HuH-7.5 (cell line): ENCODE measurements at regions not wholly inside any gene's neighbourhood (a gene's known extent, or its start where the extent isn't known, plus 50 kb on each side); places are given as distances from the start of the nearest gene placed in this dataset.
"Not testable (repeated sequence)": the region's sequence is repeated elsewhere in the genome, so short reads cannot be mapped to it uniquely, and the experiment has no call there.

Experiments
- DNase-seq: peaks from one replicate; pipeline ENCODE4 v3.0.0; 2011; ENCODE audit warnings: low spot score

DNA sequence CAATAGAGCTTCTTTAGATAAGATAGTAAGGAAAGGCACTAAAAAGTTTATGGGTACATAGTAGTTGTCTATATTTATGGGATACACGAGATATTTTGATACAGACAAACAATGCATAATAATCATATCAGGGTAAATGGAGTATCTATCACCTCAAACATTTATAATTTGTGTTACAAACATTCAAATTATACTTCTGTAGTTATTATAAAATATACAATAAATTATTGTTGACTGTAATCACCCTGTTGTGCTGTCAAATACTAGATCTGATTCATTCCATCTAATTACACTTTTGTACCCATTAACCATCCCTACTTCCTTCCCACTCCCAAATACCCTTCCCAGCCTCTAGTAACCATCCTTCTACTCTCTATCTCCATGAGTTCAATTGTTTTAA lies 179.7 kb downstream of the FOXG1 start:
- DNase-seq: no peak

DNA sequence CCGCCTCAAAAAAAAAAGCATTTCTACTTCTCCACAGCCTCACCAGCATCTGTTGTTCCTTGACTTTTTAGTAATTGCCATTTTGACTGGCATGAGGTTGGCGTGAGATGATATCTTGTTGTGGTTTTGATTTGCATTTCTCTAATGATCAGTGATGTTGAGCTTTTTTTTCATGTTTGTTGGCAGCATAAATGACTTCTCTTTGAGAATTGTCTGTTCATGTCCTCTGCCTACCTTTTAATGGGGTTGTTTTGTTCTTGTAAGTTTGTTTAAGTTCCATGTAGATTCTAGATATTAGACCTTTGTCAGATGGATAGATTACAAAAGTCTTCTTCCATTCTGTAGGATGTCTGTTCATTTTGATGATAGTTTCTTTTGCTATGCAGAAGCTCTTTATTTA lies 182.9 kb downstream of the FOXG1 start:
- DNase-seq: no peak

DNA sequence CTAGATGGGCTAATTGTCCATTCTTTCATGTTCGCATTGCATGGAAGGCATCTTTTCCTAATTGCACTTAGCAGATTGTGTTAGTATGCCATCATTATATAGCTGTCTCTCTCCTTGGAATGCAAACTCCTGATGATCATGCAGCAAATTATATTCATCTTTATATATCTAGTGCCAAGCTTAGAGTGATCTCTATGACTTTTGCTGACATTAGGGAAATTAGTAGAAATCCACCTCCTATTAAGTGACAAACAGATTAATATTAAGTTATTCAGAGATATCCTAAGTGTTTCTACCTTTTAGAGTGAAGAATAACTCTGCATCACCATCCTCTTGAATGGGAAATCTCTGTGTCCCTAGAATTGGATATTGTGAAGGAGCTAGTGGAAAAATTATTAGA lies 185.6 kb downstream of the FOXG1 start:
- DNase-seq: no peak

DNA sequence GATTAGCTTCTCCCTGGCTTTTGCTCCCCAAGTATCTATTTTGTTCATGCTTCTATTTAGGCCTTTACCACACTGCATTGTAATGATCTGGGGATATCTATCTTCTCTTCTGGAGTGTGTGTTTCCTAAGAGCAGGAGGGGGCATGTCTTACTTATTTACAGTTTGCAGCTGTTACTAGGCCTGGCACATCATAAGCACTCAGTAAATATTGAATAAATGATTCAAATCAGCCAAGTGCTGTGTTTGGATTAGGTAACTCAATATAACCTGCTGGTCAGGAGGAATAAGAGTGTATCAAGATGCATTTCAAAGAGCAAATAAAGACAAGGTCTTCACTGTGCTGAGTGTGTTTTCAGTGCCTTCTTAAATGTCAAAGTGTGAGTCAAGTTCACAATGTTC lies 186.1 kb downstream of the FOXG1 start:
- DNase-seq: no peak

DNA sequence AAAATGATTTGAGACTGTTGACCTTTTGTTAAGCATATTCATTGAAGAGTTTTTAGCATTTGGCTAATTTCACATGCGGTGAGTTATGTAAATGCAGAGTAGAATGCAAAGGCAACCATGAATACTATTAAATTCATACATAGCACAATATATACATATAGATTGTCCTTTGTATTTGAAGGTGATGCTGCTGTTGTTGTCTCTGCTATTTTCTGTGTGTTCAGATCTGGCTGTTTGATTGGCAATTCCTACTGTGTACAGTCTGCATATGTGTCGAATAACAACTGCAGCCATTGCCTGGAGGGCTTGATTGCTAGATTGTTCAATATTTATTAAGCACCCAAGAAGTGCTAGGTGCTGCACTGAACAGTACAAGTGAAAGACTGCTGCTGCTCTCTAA lies 187.4 kb downstream of the FOXG1 start:
- DNase-seq: no peak

DNA sequence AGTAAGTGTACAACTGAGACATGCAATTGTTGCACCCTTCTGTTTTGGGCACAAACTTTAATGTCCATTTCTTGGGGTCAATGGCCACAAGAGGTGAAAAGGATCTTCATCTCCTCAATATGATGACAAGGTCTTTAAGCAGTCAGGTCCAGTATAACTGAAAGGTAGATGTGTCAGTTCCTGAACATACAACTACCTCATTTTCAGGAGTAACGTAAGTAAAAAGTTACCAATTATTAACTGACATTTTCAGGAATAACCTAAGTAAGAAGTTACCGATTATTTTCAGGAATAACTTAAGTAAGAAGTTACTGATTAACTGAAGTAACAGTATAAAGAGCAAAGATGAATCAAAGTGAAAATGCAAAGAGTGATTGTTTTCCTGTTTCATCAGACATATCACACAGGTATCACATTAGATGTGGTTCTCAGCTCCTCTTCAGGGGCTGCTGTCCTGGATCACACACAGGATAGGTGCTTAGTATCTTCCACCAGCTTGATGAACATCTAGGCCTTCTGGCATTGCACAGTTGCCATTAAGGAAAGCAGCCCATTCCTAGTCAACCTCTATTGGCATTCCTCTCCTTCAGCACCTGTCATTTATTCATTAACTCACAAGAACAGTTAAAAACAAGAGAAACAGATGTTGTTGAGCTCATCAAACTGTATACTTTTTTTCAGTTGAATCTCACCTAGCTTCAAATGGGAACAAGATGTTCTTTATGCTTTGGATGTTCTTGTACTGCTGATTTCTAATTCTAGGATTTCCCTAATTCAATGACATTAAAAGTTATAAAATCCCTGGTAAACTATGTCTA lies 200.0 kb downstream of the FOXG1 start:
- DNase-seq: no peak

DNA sequence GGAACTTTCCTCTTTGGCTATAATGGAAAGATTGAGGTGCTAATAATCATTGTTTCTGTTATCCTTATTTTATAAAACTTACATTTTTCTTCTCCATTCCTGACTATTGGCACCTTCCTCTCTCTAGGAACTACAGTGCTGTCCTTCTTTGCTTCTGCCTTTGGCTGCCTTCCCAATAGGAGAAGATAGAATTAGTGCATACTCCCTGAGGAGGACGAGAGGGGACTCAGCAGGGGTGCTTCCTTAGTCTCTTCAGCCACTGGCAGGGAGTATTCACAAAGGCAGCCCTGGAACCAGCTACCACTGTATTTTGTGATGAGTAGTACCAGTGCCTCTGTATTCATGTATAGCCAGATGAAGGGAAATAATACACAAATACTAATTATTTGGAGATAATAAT lies 208.5 kb downstream of the FOXG1 start:
- DNase-seq: no peak

DNA sequence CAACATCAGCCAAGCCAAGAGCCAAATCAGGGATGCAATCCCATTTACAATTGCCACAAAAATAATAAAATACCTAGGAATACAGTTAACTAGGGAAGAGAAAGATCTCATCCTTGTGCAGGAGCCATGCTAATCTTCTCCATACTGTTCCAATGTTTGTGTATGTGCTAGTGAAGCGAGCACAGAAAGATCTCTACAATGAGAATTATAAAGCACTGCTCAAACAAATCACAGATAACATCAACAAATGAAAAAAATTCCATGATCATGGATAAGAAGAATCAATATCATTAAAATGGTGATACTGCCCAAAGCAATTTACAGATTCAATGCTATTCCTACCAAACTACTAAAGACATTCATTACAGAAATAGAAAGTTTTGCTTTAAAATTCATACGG lies 215.6 kb downstream of the FOXG1 start:
- DNase-seq: no peak

DNA sequence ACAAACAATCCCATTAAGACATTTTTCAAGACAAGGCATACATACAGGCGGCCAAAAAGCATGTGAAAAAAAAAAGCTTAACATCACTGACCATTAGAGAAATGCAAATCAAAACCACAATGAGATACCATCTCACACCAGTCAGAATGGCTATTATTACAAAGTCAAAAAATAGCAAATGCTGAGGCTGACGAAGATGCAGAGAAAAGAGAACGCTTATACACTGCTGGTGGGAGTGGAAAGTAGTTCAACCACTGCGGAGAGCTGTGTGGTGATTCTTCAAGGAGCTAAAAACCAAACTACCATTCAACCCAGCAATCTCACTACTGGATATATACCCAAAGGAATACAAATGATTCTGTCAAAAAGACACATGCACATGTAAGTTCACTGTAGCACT lies 216.7 kb downstream of the FOXG1 start:
- no peak for DNase-seq

DNA sequence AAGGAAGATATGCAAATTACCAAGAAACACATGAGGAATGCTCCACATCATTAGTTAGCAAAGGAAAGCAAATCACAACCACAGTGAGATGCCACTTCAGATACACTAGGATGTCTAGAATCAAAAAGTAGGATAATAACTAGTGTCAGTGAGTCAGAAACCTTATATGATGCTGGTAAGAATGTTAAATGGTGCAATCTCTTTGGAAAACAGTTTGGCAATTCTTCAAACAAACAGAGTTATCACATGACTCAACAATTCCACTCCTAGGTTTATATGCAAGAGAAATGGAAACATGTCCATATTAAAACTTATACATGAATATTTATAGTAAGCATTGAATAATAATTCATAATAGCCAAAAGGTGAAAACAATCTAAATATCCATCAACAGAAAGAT lies 220.9 kb downstream of the FOXG1 start:
- no peak for DNase-seq

DNA sequence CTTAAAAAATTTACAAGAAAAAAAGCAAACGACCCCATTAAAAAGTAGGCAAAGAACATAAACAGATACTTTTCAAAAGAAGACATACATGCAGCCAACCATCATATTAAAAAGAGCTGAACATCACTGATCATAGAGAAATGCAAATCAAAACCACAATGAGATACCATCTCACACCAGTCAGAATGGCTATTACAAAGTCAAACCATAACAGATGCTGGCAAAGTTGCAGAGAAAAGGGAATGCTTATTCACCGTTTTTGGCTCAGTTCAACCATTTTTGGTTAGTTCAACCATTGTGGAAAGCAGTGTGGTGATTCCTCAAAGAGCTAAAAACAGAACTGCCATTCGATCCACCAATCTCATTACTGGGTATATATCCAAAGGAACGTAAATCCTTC lies 230.6 kb downstream of the FOXG1 start:
- not testable (repeated sequence) for DNase-seq

DNA sequence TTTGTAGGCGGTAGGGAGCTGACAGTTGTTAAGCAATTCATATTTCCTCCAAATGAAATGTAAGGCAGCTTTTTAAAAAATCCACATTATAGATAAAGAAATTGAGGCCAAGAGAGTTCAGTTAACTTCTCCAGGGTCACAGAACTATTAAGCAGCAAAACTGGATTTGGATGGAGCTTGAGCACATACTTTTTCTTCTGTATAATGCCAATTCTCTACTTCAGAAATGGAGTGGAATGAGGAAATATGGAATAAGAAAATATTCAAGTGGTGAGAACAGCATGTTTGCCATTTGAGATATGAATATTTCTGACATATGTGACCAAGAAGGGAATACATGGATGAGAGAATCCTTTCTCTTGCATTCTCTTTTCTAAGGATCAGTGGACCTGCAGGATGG lies 233.1 kb downstream of the FOXG1 start:
- no peak for DNase-seq

DNA sequence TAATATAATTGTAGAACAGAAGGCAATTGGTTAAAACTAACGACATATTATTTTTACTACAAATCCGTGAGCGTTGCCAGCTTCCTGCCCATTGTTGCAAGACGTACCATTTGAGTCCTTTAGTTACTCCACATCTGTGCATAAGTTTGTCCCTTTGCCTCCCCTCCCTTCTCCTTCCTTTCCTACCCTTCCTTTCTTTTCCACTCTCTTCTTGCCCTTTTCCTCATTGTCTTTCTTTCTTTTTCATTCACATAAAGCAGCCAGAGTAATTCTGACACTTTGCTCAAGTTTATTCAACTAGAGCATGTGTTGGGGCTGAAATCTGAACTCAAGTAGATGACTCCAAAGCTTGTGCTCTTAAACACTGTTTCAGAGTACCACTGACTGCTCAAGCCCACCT lies 239.1 kb downstream of the FOXG1 start:
- no peak for DNase-seq

DNA sequence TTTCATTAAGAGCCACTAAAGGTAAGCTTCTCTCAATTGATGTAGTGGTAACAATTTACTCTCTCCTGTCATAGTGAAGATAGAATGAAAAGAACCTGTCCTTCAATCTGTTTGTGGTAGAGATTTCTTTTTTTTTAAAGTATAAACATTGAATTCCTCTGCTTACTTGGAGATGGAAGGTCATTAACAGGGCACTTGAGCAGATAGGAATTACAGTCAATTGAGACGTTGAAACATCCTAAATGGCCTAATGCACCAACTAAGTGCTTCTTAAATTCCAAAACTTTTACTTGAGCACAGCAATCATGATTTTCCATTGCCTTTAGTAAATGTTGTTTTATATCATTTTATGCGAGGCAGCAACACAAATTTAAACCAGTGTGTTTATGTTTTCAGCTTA lies 241.4 kb downstream of the FOXG1 start:
- no peak for DNase-seq

DNA sequence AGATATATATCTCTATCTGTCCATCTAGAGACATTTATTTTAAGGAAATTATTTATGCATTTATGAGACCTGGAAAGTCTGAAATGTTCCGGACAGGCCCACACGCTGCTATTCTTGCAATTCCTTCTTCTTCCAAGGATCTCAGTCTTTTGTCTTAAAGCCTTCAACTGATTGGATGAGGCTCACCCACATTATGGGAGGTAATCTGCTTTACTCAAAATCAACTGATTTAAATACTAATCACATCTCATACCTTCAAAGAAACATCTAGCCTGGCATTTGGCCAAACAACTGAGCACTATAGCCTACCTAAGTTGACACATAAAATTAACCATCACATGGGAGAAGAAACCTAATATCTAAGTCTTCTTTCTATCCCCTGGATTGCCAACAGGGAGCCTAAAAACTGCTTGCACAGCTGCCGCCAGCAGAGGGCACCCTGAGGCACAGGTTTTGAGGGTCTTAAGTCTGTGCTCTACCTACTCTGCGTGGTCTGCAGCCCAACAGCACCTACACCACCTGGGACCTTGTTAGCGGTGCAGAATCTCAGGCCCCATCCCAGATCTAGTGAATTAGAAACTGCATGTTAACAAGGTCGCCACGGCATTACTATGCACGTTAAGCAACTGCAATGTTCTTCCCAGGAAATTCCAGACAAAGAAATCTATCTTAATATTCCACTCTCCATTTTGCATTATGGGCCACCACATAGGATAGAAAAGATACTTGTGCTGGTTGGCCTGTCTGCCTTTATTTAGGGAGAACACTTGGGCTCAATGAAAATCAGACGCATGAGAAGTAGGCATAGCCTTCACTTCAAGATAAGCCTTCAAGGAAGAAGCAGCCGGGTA lies 249.7 kb downstream of the FOXG1 start:
- no peak for DNase-seq

DNA sequence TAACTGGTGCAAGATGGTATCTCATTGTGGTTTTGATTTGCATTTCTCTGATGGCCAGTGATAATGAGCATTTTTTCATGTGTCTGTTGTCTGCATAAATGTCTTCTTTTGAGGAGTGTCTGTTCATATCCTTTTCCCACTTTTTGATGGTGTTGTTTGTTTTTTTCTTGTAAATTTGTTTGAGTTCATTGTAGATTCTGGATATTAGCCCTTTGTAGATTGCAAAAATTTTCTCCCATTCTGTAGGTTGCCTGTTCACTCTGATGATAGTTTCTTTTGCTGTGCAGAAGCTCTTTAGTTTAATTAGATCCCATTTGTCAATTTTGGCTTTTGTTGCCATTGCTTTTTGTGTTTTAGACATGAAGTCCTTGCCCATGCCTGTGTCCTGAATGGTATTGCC lies 256.9 kb downstream of the FOXG1 start:
- DNase-seq: not testable (repeated sequence)

DNA sequence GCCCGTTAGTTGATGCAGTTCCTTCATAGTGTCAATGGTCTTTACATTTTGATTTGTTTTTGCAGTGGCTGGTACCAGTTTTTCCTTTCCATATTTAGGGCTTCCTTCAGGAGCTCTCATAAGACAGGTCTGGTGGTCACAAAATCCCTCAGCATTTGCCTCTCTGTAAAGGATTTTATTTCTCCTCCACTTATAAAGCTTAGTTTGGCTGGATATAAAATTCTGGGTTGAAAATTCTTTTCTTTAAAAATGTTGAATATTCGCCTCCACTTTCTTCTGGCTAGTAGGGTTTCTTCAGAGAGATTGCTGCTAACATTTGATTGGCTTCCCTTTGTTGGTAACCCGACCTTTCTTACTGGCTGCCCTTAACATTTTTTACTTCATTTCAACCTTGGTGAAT lies 260.9 kb downstream of the FOXG1 start:
- not testable (repeated sequence) for DNase-seq

DNA sequence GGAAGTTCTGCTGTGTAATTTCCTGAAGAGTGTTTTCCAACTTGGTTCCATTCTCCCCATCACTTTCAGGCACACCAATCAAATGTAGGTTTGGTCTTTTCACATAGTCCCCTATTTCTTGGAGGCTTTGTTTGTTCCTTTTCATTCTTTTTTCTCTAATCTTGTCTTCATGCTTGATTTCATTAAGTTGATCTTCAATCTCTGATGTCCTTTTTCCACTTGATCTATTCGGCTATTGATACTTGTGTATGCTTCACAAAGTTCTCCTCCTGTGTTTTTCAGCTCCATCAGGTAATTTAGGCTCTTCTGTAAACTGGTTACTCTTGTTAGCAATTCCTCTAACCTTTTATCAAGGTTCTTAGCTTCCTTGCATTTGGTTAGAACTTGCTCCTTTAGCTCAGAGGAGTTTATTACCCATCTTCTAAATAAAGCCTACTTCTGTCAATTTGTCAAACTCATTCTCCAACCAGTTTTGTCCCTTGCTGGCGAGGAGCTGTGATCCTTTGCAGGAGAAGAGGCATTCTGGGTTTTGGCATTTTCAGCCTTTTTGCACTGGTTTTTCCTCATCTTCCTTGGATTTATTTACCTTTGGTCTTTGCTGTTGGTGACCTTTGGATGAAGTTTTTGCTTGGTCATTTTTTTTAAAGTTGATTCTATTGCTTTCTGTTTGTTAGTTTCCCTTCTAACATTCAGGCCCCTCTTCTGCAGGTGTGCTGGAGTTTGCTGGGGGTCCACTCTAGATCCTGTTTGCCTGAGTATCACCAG lies 261.5 kb downstream of the FOXG1 start:
- not testable (repeated sequence) for DNase-seq

DNA sequence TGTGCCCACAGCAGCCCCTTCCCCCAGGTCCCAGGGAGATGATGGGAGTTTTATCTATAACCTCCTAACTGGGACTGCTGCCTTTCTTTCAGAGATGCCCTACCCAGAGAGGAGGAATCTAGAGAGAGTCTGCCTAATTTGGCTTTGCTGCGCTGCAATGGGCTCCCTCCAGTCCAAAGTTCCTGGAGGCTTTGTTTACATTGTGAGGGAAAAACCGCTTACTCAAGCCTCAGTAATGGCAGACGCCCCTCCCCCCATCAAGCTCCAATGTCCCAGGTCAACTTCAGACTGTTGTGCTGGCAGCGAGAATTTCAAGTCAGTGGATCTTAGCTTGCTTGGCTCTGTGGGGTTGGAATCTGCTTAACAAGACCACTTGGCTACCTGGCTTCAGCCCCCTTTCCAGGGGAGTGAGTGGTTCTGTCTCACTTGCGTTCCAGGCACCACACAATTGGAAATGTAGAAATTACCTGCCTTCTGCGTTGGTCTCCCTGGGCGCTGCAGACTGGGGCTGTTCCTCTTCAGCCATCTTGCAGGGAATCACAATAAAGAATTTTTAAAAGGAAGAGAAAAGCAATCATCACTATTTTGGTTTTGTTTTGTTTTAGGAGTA lies 262.5 kb downstream of the FOXG1 start:
- DNase-seq: peak; percentile 3

DNA sequence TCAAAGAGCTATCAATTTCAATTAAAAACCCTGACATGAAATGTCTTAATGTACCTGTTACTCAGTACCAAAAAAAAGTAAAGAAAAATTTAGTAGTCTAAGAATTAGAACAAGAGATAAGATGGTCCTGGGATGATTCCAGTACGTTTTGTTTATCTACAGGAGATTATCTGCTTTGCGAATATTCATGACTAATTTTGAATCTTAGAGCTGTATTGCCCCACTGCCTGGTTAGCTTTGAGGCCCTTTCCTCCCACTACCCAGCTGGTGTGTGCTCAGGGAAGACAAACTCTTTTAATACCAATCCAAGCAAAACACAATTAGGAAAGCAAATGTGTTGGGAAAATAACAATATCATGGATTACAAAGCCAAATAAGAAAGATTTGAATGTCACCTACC lies 263.5 kb downstream of the FOXG1 start:
- DNase-seq: no peak

DNA sequence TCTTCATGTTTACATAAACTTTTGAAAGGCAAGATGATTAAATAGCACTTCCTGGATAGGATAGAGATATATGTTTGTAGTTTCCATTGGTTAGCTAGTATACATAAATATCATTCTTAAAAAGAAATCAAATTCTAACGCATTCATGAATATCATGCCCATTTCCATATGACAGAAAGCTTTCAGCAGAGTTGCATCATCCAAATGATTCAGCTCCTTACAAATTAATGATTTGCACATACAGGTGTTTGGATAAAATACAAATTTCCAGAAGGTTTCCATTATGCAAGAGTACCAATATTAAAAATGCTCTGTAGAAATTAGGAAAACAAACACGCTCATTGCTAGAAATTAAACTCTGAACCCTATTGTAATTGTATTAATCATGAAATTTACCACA lies 264.4 kb downstream of the FOXG1 start:
- DNase-seq: no peak

DNA sequence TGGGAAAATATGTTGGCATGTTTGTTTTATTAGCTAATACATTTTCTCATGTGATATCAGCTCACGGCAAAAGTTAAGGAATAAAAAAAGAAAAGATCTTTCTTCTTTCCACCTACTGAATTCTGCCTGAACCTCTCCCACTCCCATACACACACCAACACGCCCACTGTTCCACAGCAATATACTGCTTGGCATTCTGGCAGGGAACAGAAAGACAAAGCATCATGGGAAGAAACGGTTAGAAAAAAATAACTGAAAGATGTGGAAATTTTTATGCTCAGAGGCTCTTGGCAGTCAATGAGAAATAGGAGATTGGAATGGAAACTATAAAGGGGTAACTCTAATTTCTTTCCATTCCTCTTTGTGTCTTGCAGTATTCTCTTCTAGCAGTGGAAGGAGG lies 268.5 kb downstream of the FOXG1 start:
- DNase-seq: no peak
